GM18951 (cell line): ENCODE measurements at regions not wholly inside any gene's neighbourhood (a gene's known extent, or its start where the extent isn't known, plus 50 kb on each side); places are given as distances from the start of the nearest gene placed in this dataset.

Experiments
- POLR2A ChIP-seq: IDR thresholded peaks from 4 replicates; pipeline ENCODE4 v1.6.1; 2011; ENCODE audit warnings: mild to moderate bottlenecking; ENCODE audit not compliant: insufficient read length, insufficient read depth; ENCODE audit errors: extremely low read depth
- in situ Hi-C: fragments of 300-500 bp; cut with MboI; formaldehyde crosslinking; loops from one replicate; pipeline ENCODE4 v1.12.0; 2022; ENCODE audit warnings: low sequenced_read_pairs, mixed read lengths, inconsistent platforms; ENCODE audit not compliant: unreplicated experiment

- in situ Hi-C loops = no loop called here
- TF ChIP-seq POLR2A = no peak
These were observed 724.7 kb upstream of the RAB6C start for GRCh38 chr2:129254718-129255117.

- in situ Hi-C loops = no loop called here
- TF ChIP-seq POLR2A = no peak
These were observed 723.7 kb upstream of the RAB6C start for GRCh38 chr2:129255610-129256313.

- TF ChIP-seq POLR2A = no peak
- in situ Hi-C loops = no loop called here
These were observed 722.8 kb upstream of the RAB6C start for GRCh38 chr2:129256642-129257041.

- in situ Hi-C loops = no loop called here
- TF ChIP-seq POLR2A = no peak
These were observed 716.5 kb upstream of the RAB6C start for GRCh38 chr2:129262934-129263333.

- TF ChIP-seq POLR2A = no peak
- in situ Hi-C loops = no loop called here
These were observed 715.5 kb upstream of the RAB6C start for GRCh38 chr2:129263939-129264338.

DNA sequence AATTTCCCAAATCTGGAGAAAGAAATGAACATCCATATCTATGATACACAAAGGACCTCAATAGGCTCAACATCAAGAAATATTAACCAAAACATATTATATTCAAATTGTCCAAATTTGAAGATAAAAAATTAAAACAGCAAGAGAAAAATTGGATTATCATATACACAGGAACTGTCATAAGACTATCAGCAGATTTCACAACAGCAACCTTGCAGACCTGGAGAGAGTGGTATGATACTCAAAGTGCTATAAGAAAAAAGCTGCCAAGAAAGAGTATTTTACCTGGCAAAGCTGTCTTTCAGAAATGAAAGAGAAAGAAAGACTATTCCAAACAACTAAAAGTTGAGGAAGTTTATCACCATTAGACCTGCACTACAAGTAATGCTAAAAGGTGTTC lies 711.9 kb upstream of the RAB6C start:
- in situ Hi-C loops = no loop called here

DNA sequence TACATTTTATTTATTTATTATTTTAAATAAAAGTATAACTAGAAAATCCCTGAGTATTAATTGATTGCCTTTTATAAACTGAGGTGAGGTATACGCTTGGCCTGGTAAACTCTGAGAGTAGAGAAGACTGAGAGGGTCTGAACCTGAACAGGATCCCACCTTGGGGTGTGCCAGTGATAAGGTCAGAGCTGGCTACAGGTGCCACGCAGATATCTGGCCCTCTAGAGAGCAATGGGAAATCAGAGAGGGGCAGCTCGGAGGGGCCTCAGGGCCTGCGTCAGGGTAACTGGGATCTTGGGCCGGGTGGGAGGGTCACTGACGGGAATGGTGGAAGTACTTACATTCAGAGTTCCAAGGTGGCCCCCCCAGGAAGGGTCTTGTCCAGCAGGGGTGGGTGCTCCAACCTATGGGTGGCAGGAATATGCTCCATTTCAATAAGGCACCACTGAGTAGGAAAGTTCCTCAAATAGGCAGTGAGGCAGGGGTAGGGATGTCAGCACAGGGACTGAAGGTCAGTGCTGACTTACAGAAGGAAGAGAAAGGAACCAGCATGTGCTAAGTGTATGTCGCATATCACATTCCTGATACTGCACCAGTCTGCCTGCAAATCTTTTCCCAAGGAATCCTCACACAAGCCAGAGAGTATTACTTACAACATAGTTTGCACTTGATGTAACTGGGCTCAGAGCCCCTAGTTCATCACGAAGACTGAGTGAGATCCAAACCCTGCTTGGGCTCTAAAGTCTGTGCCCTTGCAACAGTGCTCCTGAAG lies 706.0 kb upstream of the RAB6C start:
- TF ChIP-seq POLR2A = no peak
- in situ Hi-C loops = no loop called here

More for the DNA sequence above, 711.9 kb upstream of the RAB6C start:
- TF ChIP-seq POLR2A = no peak

DNA sequence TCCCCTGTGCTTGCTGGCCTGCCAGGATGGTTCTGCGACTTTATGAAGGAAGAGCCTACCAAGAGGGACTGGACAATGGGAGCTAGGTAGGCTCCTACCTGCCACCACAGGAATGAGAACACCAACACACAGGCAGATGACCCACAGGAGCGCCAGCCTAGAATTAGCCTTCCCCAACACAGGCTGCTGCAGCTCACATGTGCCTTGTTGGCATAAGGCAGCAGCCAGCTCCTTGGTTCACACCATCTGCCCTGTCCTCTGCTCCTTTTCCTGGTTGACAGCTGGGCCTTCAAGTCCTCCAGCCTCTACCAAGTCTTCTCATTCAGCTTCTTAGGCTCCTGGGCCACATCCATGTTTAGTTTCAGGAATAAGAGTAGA lies 705.4 kb upstream of the RAB6C start:
- no peak for TF ChIP-seq POLR2A
- in situ Hi-C loops = no loop called here

DNA sequence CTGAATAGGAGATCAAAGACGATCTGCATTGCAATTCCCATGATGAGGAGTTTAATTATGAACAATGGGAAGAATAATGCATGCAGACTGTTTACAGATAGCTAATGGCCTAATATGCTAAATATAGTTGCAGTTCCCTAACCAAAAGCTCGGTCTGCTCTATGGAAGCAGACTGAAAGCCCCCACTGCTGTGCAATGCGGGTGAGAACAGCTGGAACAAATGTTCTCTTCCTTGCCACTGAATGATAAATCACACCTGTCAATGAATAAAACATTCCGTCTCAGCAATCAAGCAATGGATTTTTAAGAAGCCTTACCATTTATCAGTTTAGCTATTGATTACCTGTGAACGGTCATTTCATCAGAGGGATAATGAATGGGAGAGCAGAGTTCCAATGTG lies 704.5 kb upstream of the RAB6C start:
- TF ChIP-seq POLR2A = no peak
- in situ Hi-C loops = no loop called here

- in situ Hi-C loops = no loop called here
- TF ChIP-seq POLR2A = no peak
These were observed 703.8 kb upstream of the RAB6C start for GRCh38 chr2:129275706-129276105.

DNA sequence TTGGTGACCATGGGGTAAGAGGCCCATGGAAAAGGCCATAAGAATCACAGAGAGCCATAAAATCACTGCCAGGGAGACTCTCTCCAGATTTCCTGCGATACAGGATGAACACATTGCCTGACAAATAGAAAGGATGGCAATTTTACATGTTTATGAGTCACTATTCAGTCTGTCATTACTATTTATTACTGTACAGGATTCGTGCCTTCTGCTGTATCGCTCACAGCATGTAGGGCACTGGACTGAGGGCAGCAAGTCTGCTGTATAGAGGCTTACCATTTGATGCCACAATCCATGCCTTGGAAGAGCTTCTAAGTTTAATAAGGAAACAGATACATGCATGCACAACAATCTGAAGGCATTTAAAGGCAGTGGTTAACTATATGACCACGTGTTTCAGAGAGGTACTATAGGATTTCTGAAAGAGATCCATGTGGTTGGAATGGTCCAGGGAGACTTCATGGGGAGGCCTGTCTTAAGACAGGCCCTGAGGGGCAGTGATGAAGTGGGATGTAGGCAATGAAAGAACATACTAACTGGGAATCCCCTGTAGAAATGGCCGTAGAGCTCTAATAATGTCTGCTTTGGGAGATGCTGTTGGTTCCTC lies 702.4 kb upstream of the RAB6C start:
- TF ChIP-seq POLR2A = no peak
- in situ Hi-C loops = no loop called here

DNA sequence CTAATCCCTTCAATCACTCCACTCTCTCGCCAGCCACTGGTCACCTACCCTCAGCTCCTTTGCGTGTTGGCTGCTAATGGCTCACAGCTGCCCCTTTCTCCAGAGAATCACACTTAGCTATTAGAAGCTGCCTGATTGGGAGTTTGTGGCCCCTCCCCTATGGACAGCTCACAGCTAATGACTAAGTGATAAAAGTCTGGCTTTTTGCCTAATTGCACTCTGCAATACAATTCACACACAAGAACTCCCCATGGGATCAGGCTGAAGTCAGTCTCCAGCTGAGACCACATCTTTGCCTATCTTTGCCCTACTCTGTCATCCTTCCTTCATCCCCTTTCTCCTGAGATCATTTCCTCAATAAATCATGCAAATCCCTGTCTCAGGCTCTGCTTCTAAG lies 701.9 kb upstream of the RAB6C start:
- TF ChIP-seq POLR2A = no peak
- in situ Hi-C loops = no loop called here

GRCh38 chr2:129281791-129282530 lies 697.5 kb upstream of the RAB6C start:
- TF ChIP-seq POLR2A = no peak
- in situ Hi-C loops = no loop called here

- in situ Hi-C loops = no loop called here
- TF ChIP-seq POLR2A = no peak
These were observed 694.5 kb upstream of the RAB6C start for GRCh38 chr2:129285012-129285411.

DNA sequence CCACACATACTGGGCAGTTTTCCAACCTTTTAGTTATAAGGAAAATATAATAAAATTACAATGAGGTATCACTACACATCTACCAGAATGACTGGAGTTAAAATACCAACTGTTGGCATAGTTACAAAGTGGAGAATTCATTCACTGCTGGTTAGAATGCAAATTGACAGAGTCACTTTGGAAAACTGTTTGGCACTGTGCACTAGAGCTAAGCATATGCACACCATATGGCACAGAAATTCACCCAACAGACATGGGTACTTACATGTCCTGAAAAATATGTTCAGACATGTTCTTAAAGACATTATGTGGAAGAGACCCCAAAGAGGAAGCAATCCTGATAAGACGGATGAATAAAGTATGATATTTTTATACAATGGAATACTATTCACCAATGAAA lies 686.1 kb upstream of the RAB6C start:
- TF ChIP-seq POLR2A = no peak
- in situ Hi-C loops = no loop called here
